ENCODE measurements at regions not wholly inside any gene's neighbourhood (a gene's known extent, or its start where the extent isn't known, plus 50 kb on each side); places are given as distances from the start of the nearest gene placed in this dataset.
A peak's percentile ranks its signal among the peaks of the same experiment; 100 is the strongest.

GRCh38 chr12:81958406-81958805 is 199.3 kb upstream of the PPFIA2 start:
- H2AFZ ChIP-seq (ENCODE audit: low read length), result no peak overlapping the region
- TF ChIP-seq, protein P1, sequence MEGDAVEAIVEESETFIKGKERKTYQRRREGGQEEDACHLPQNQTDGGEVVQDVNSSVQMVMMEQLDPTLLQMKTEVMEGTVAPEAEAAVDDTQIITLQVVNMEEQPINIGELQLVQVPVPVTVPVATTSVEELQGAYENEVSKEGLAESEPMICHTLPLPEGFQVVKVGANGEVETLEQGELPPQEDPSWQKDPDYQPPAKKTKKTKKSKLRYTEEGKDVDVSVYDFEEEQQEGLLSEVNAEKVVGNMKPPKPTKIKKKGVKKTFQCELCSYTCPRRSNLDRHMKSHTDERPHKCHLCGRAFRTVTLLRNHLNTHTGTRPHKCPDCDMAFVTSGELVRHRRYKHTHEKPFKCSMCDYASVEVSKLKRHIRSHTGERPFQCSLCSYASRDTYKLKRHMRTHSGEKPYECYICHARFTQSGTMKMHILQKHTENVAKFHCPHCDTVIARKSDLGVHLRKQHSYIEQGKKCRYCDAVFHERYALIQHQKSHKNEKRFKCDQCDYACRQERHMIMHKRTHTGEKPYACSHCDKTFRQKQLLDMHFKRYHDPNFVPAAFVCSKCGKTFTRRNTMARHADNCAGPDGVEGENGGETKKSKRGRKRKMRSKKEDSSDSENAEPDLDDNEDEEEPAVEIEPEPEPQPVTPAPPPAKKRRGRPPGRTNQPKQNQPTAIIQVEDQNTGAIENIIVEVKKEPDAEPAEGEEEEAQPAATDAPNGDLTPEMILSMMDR (IDR thresholded peaks at IDR 0.05; ENCODE audit: extremely low read depth, low read depth, low read length), result no peak
- H3K4me2 ChIP-seq (ENCODE audit: insufficient read depth, low read length), result no peak overlapping the region
- H3K27me3 ChIP-seq (ENCODE audit: insufficient read depth, low read length), result no peaks in the 10 kb centered on the region
- no peaks in the 10 kb centered on the region for H4K20me1 ChIP-seq (ENCODE audit: insufficient read depth, low read length)
- DNase-seq (ENCODE audit: insufficient read length, low spot score, missing footprints), result no peak
- H3K4me1 ChIP-seq (ENCODE audit: insufficient read depth, low read length), result no peaks in the 10 kb centered on the region
- no peak overlapping the region for H3K4me3 ChIP-seq (ENCODE audit: insufficient read depth, low read length)
- no peaks in the 10 kb centered on the region for H3K79me2 ChIP-seq (ENCODE audit: insufficient read depth, low read length)
- H3K9me3 ChIP-seq (ENCODE audit: low read depth, low read length), result no peaks in the 10 kb centered on the region
- H3K27ac ChIP-seq (ENCODE audit: low read depth, low read length), result no peak overlapping the region
- no peaks in the 10 kb centered on the region for H3K36me3 ChIP-seq (ENCODE audit: insufficient read depth, low read length)

- Histone ChIP-seq H3K27me3 (ENCODE audit: insufficient read depth, low read length) (no peaks in the 10 kb centered on the region), H3K9me3 (ENCODE audit: low read depth, low read length) (no peaks in the 10 kb centered on the region), H2AFZ (ENCODE audit: low read length) (no peak overlapping the region), H3K4me1 (ENCODE audit: insufficient read depth, low read length) (no peaks in the 10 kb centered on the region), H3K4me3 (ENCODE audit: insufficient read depth, low read length) (no peak overlapping the region), H4K20me1 (ENCODE audit: insufficient read depth, low read length) (no peaks in the 10 kb centered on the region), H3K4me2 (ENCODE audit: insufficient read depth, low read length) (no peak overlapping the region), H3K79me2 (ENCODE audit: insufficient read depth, low read length) (no peaks in the 10 kb centered on the region), H3K27ac (ENCODE audit: low read depth, low read length) (no peak overlapping the region), H3K36me3 (ENCODE audit: insufficient read depth, low read length) (no peaks in the 10 kb centered on the region)
- DNase-seq (ENCODE audit: insufficient read length, low spot score, missing footprints), result no peak
- TF ChIP-seq, protein P1 (IDR thresholded peaks at IDR 0.05; ENCODE audit: extremely low read depth, low read depth, low read length), result no peak
Observed at GRCh38 chr12:81957631-81958030, 198.5 kb upstream of the PPFIA2 start.

GRCh38 chr12:81956468-81956860 is 197.3 kb upstream of the PPFIA2 start:
- no peaks in the 10 kb centered on the region for H3K9me3 ChIP-seq (ENCODE audit: low read depth, low read length)

GRCh38 chr12:81953541-81953940 is 194.4 kb upstream of the PPFIA2 start:
- Histone ChIP-seq H4K20me1 (ENCODE audit: insufficient read depth, low read length) (no peaks in the 10 kb centered on the region), H3K4me2 (ENCODE audit: insufficient read depth, low read length) (no peak overlapping the region), H3K36me3 (ENCODE audit: insufficient read depth, low read length) (no peaks in the 10 kb centered on the region), H2AFZ (ENCODE audit: low read length) (no peak overlapping the region), H3K27me3 (ENCODE audit: insufficient read depth, low read length) (no peaks in the 10 kb centered on the region), H3K79me2 (ENCODE audit: insufficient read depth, low read length) (no peaks in the 10 kb centered on the region), H3K4me3 (ENCODE audit: insufficient read depth, low read length) (no peak overlapping the region), H3K9me3 (ENCODE audit: low read depth, low read length) (no peaks in the 10 kb centered on the region), H3K4me1 (ENCODE audit: insufficient read depth, low read length) (no peaks in the 10 kb centered on the region), H3K27ac (ENCODE audit: low read depth, low read length) (no peak overlapping the region)
- TF ChIP-seq, protein P1 (IDR thresholded peaks at IDR 0.05; ENCODE audit: extremely low read depth, low read depth, low read length), result no peak
- no peak for DNase-seq (ENCODE audit: insufficient read length, low spot score, missing footprints)

More at GRCh38 chr12:81956468-81956860, 197.3 kb upstream of the PPFIA2 start:
- H3K4me1 ChIP-seq (ENCODE audit: insufficient read depth, low read length), result no peaks in the 10 kb centered on the region
- H3K4me2 ChIP-seq (ENCODE audit: insufficient read depth, low read length), result no peak overlapping the region
- DNase-seq (ENCODE audit: insufficient read length, low spot score, missing footprints), result peak; percentile 25
- no peak overlapping the region for H2AFZ ChIP-seq (ENCODE audit: low read length)
- no peaks in the 10 kb centered on the region for H3K27me3 ChIP-seq (ENCODE audit: insufficient read depth, low read length)
- H3K27ac ChIP-seq (ENCODE audit: low read depth, low read length), result no peak overlapping the region
- H3K79me2 ChIP-seq (ENCODE audit: insufficient read depth, low read length), result no peaks in the 10 kb centered on the region
- TF ChIP-seq, protein P1 (IDR thresholded peaks at IDR 0.05; ENCODE audit: extremely low read depth, low read depth, low read length), result no peak
- no peak overlapping the region for H3K4me3 ChIP-seq (ENCODE audit: insufficient read depth, low read length)
- H3K36me3 ChIP-seq (ENCODE audit: insufficient read depth, low read length), result no peaks in the 10 kb centered on the region
- H4K20me1 ChIP-seq (ENCODE audit: insufficient read depth, low read length), result no peaks in the 10 kb centered on the region

Measured in osteoblast (primary cell).